ENCODE measurements at regions not wholly inside any gene's neighbourhood (a gene's known extent, or its start where the extent isn't known, plus 50 kb on each side); places are given as distances from the start of the nearest gene placed in this dataset.

DNA sequence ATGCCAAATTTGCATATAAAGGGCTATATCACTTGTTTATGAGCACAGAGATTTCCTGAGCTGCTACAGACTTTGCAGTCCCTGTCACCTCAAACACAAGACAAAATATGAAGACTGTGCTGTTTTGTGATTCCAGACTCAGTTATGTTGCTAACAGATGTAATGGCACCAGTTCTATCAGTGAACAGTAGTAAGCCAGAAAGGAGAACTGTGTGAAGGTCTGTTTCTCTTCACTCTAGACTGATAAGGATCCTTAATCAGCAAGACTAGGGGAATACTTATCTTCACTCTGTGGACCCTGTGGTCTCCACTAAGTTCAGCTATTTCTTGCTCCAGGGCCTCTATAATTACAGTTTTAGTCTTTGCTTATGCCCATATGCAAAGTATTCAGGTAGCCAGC is 82.7 kb downstream of the ANXA5 start:
- no peak for TF ChIP-seq POLR2A (IDR thresholded peaks at IDR 0.05; ENCODE audit: low read length)
- no peak for TF ChIP-seq GATA1 (IDR thresholded peaks at IDR 0.05; ENCODE audit: low read depth, low read length)

Data from erythroblast (primary cell).